IMR-90 (cell line): ENCODE measurements at regions not wholly inside any gene's neighbourhood (a gene's known extent, or its start where the extent isn't known, plus 50 kb on each side); places are given as distances from the start of the nearest gene placed in this dataset.

Experiments
- ATAC-seq: fragments of 200-7000 bp; cut with Tn5 transposase; 2 replicates; pipeline ENCODE4 v1.9.1; 2020; ENCODE audit warnings: low read depth, mild to moderate bottlenecking, moderate library complexity
- BruUV-seq: library from RNA; stranded (reverse); fragments of 400-500 nt; replicated peaks from 2 replicates; lab custom pipeline; 2021; lab: Mats Ljungman, UMichigan
- CTCF ChIA-PET: fragments of 300-600 bp; formaldehyde crosslinking; extraction: SDS; loops from one replicate; lab custom pipeline; 2021; ENCODE audit warnings: antibody characterized with exemption; lab: Yijun Ruan, JAX
- POLR2A ChIA-PET: fragments of 300-600 bp; sonication (Branson Sonifier 250); formaldehyde crosslinking; loops from one replicate; lab custom pipeline; 2022; ENCODE audit warnings: antibody characterized with exemption; ENCODE audit not compliant: unreplicated experiment; lab: Charles Lee
- DNase-seq: peaks from one replicate; pipeline ENCODE4 v3.0.0; 2013
- H2AFZ ChIP-seq: replicated peaks from 2 replicates; pipeline ENCODE3; 2013; ENCODE audit warnings: low read length, mild to moderate bottlenecking; ENCODE audit not compliant: poor library complexity
- H2AK5ac ChIP-seq: 2 replicates; pipeline ENCODE4 v1.6.1; 2013; ENCODE audit warnings: low read depth, low read length, inconsistent platforms
- H2AK9ac ChIP-seq: replicated peaks from 2 replicates; pipeline ENCODE3; 2013; ENCODE audit warnings: mild to moderate bottlenecking, low read depth, low read length, moderate library complexity; ENCODE audit not compliant: poor library complexity
- H2BK120ac ChIP-seq: 2 replicates; pipeline ENCODE4 v1.6.1; 2013; ENCODE audit warnings: low read depth, low read length, inconsistent platforms
- H2BK15ac ChIP-seq: 3 replicates; pipeline ENCODE4 v1.6.1; 2013; ENCODE audit warnings: low read depth, low read length, inconsistent platforms
- H2BK20ac ChIP-seq: 2 replicates; pipeline ENCODE4 v1.6.1; 2013; ENCODE audit warnings: low read depth, mild to moderate bottlenecking, inconsistent platforms, low read length, moderate library complexity
- H2BK5ac ChIP-seq: 2 replicates; pipeline ENCODE4 v1.6.1; 2013; ENCODE audit warnings: mild to moderate bottlenecking, low read depth, low read length, inconsistent platforms; ENCODE audit not compliant: poor library complexity, severe bottlenecking
- H3K14ac ChIP-seq: replicated peaks from 2 replicates; pipeline ENCODE4 v1.6.1; 2013; ENCODE audit warnings: low read depth, low read length, inconsistent platforms
- H3K18ac ChIP-seq: 2 replicates; pipeline ENCODE4 v1.6.1; 2013; ENCODE audit warnings: low read depth, low read length, control low read depth
- H3K23ac ChIP-seq: 2 replicates; pipeline ENCODE4 v1.6.1; 2013; ENCODE audit warnings: low read depth, low read length, inconsistent platforms
- H3K27ac ChIP-seq: 2 replicates; pipeline ENCODE4 v1.5.1; 2013; ENCODE audit warnings: mild to moderate bottlenecking, control low read depth, low read length; ENCODE audit not compliant: insufficient read depth
- H3K27me3 ChIP-seq: 2 replicates; pipeline ENCODE4 v1.6.1; 2013; ENCODE audit warnings: low read length; ENCODE audit not compliant: control insufficient read depth, insufficient read depth
- H3K36me3 ChIP-seq: 2 replicates; pipeline ENCODE4 v1.6.1; 2013; ENCODE audit warnings: low read length, mixed read lengths; ENCODE audit not compliant: control insufficient read depth, insufficient read depth
- H3K4ac ChIP-seq: 2 replicates; pipeline ENCODE4 v1.6.1; 2013; ENCODE audit warnings: low read depth, low read length, inconsistent platforms
- H3K4me1 ChIP-seq: 2 replicates; pipeline ENCODE4 v1.6.1; 2013; ENCODE audit warnings: low read length, mixed read lengths; ENCODE audit not compliant: control insufficient read depth, insufficient read depth
- H3K4me2 ChIP-seq: 2 replicates; pipeline ENCODE4 v1.6.1; 2013; ENCODE audit warnings: low read depth, mild to moderate bottlenecking, control low read depth, low read length, moderate library complexity
- H3K4me3 ChIP-seq: 2 replicates; pipeline ENCODE4 v1.5.1; 2013; ENCODE audit warnings: low read depth, mild to moderate bottlenecking, control low read depth, low read length, moderate library complexity; ENCODE audit not compliant: insufficient read depth
- H3K56ac ChIP-seq: 2 replicates; pipeline ENCODE4 v1.6.1; 2013; ENCODE audit warnings: low read length, inconsistent platforms; ENCODE audit not compliant: insufficient read depth; ENCODE audit errors: extremely low read depth
- H3K79me1 ChIP-seq, 2 experiments: 2 replicates each; pipeline ENCODE4 v1.6.1; 2013; ENCODE audit warnings: low read length in 2 of 2, inconsistent platforms in 1 of 2, low read depth in 1 of 2
- H3K9ac ChIP-seq: 2 replicates; pipeline ENCODE4 v1.6.1; 2013; ENCODE audit warnings: low read depth, low read length, control low read depth
- H3K9me1 ChIP-seq: 2 replicates; pipeline ENCODE4 v1.6.1; 2013; ENCODE audit warnings: low read length, inconsistent platforms; ENCODE audit not compliant: insufficient read depth
- H3K9me3 ChIP-seq: 2 replicates; pipeline ENCODE4 v1.6.1; 2013; ENCODE audit warnings: low read length; ENCODE audit not compliant: control insufficient read depth, insufficient read depth
- H4K20me1 ChIP-seq: 2 replicates; pipeline ENCODE4 v1.6.1; 2013; ENCODE audit warnings: low read length, inconsistent platforms; ENCODE audit not compliant: insufficient read depth
- H4K5ac ChIP-seq: 2 replicates; pipeline ENCODE4 v1.6.1; 2013; ENCODE audit warnings: mild to moderate bottlenecking, low read depth, low read length, control low read depth
- H4K8ac ChIP-seq, 2 experiments: 2 replicates each; pipeline ENCODE4 v1.6.1; 2013; ENCODE audit warnings: low read depth in 2 of 2, low read length in 2 of 2, control low read depth in 1 of 2, inconsistent platforms in 1 of 2
- H4K91ac ChIP-seq: 2 replicates; pipeline ENCODE4 v1.6.1; 2013; ENCODE audit warnings: low read depth, low read length, inconsistent platforms; ENCODE audit not compliant: insufficient read depth
- BHLHE40 ChIP-seq: fragments of 150-350 bp; IDR thresholded peaks from 2 replicates; pipeline ENCODE4 v1.6.1; 2016; ENCODE audit warnings: mild to moderate bottlenecking, low read depth, low read length
- CEBPB ChIP-seq: IDR thresholded peaks from 2 replicates; pipeline ENCODE4 v1.6.1; 2012; ENCODE audit warnings: low read depth, low read length, improper control_type of control experiment
- CHD1 ChIP-seq: IDR thresholded peaks from 2 replicates; pipeline ENCODE4 v1.6.1; 2012; ENCODE audit warnings: low read depth, low read length, improper control_type of control experiment
- ELK1 ChIP-seq: fragments of 150-350 bp; IDR thresholded peaks from 2 replicates; pipeline ENCODE4 v1.6.1; 2016; ENCODE audit warnings: low read depth, mild to moderate bottlenecking, low read length, moderate library complexity, borderline replicate concordance
- FOS ChIP-seq: fragments of 150-350 bp; IDR thresholded peaks from 2 replicates; pipeline ENCODE4 v1.6.1; 2016; ENCODE audit warnings: low read depth, low read length
- MAFK ChIP-seq: IDR thresholded peaks from 2 replicates; pipeline ENCODE4 v1.6.1; 2012; ENCODE audit warnings: low read depth, low read length, improper control_type of control experiment
- MAZ ChIP-seq: IDR thresholded peaks from 2 replicates; pipeline ENCODE4 v1.6.1; 2012; ENCODE audit warnings: low read depth, mild to moderate bottlenecking, low read length, improper control_type of control experiment, moderate library complexity, borderline replicate concordance
- MXI1 ChIP-seq: IDR thresholded peaks from 2 replicates; pipeline ENCODE4 v1.6.1; 2012; ENCODE audit warnings: low read depth, mild to moderate bottlenecking, low read length, moderate library complexity, borderline replicate concordance
- NFE2L2 ChIP-seq: fragments of 150-350 bp; IDR thresholded peaks from 2 replicates; pipeline ENCODE4 v1.6.1; 2016; ENCODE audit warnings: low read depth, mild to moderate bottlenecking, low read length
- POLR2A ChIP-seq: IDR thresholded peaks from 2 replicates; pipeline ENCODE4 v1.6.1; 2012; ENCODE audit warnings: mild to moderate bottlenecking, low read depth, low read length
- RAD21 ChIP-seq: IDR thresholded peaks from 2 replicates; pipeline ENCODE4 v1.6.1; 2012; ENCODE audit warnings: low read length, improper control_type of control experiment
- RCOR1 ChIP-seq: IDR thresholded peaks from 2 replicates; pipeline ENCODE4 v1.6.1; 2012; ENCODE audit warnings: mild to moderate bottlenecking, low read length, improper control_type of control experiment; ENCODE audit not compliant: insufficient replicate concordance
- RFX5 ChIP-seq: IDR thresholded peaks from 2 replicates; pipeline ENCODE4 v1.8.0; 2012; ENCODE audit warnings: low read depth, mild to moderate bottlenecking, low read length, moderate library complexity
- SMC3 ChIP-seq: fragments of 150-350 bp; IDR thresholded peaks from 2 replicates; pipeline ENCODE4 v1.6.1; 2016; ENCODE audit warnings: low read depth, mild to moderate bottlenecking, antibody characterized with exemption, low read length, moderate library complexity
- USF2 ChIP-seq: fragments of 150-350 bp; IDR thresholded peaks from 2 replicates; pipeline ENCODE4 v1.6.1; 2017; ENCODE audit warnings: mild to moderate bottlenecking, antibody characterized with exemption, low read length, low read depth
- dilution Hi-C: fragments of 300-500 bp; cut with HindIII; formaldehyde crosslinking; loops from one replicate; pipeline ENCODE4 v1.14.3; 2018; ENCODE audit warnings: low sequenced_read_pairs; ENCODE audit not compliant: unreplicated experiment
- in situ Hi-C: fragments of 300-500 bp; cut with MboI; formaldehyde crosslinking; loops from 3 replicates; pipeline ENCODE4 v1.14.3; 2019; ENCODE audit warnings: low sequenced_read_pairs, inconsistent platforms, mixed read lengths
- intact Hi-C: fragments of 100-400 bp; cut with micrococcal nuclease; formaldehyde crosslinking; loops from 2 replicates; pipeline ENCODE4 v1.10.0; 2022
- TF ChIP-seq, protein P1 (sequence below): conservative IDR thresholded peaks from 2 replicates; pipeline ENCODE4 v1.5.1; 2012; ENCODE audit warnings: mild to moderate bottlenecking, low read depth, low read length, improper control_type of control experiment

- intact Hi-C loops (no loop called here), in situ Hi-C loops (no loop called here), dilution Hi-C loops (no loop called here)
- H3K14ac ChIP-seq = no peak overlapping the region
- H3K4ac ChIP-seq = no peak overlapping the region
- no peak for TF ChIP-seq POLR2A
- no peak for TF ChIP-seq NFE2L2
- TF ChIP-seq CEBPB = no peak
- TF ChIP-seq MAZ = no peak
- TF ChIP-seq RCOR1 = no peak
- TF ChIP-seq RFX5 = no peak
- TF ChIP-seq FOS = no peak
- no peak for TF ChIP-seq MXI1
- no peak for TF ChIP-seq ELK1
- TF ChIP-seq, protein P1, sequence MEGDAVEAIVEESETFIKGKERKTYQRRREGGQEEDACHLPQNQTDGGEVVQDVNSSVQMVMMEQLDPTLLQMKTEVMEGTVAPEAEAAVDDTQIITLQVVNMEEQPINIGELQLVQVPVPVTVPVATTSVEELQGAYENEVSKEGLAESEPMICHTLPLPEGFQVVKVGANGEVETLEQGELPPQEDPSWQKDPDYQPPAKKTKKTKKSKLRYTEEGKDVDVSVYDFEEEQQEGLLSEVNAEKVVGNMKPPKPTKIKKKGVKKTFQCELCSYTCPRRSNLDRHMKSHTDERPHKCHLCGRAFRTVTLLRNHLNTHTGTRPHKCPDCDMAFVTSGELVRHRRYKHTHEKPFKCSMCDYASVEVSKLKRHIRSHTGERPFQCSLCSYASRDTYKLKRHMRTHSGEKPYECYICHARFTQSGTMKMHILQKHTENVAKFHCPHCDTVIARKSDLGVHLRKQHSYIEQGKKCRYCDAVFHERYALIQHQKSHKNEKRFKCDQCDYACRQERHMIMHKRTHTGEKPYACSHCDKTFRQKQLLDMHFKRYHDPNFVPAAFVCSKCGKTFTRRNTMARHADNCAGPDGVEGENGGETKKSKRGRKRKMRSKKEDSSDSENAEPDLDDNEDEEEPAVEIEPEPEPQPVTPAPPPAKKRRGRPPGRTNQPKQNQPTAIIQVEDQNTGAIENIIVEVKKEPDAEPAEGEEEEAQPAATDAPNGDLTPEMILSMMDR = no peak
- TF ChIP-seq CHD1 = no peak
- no peak for TF ChIP-seq MAFK
- no peak for TF ChIP-seq SMC3
- TF ChIP-seq BHLHE40 = no peak
- no peak for TF ChIP-seq RAD21
- TF ChIP-seq USF2 = no peak
- POLR2A ChIA-PET = no interaction called here
- H2BK5ac ChIP-seq = no peak overlapping the region
- peaks cover 14% of the 10 kb centered on the region for H3K9me3 ChIP-seq
- no peak overlapping the region for H2BK20ac ChIP-seq
- no peak overlapping the region for H4K8ac ChIP-seq
- no peak overlapping the region for H2AFZ ChIP-seq
- no peaks in the 10 kb centered on the region for H3K36me3 ChIP-seq
- H2BK15ac ChIP-seq = no peak overlapping the region
- H3K9ac ChIP-seq = no peak overlapping the region
- CTCF ChIA-PET = no interaction called here
- H3K4me3 ChIP-seq = no peak overlapping the region
- H3K4me2 ChIP-seq = no peak overlapping the region
- H3K79me1 ChIP-seq = no peaks in the 10 kb centered on the region
- H2AK5ac ChIP-seq = no peak overlapping the region
- H3K27ac ChIP-seq = no peak overlapping the region
- no peak overlapping the region for H4K5ac ChIP-seq
- no peak overlapping the region for H3K18ac ChIP-seq
- H4K91ac ChIP-seq = no peak overlapping the region
- H2AK9ac ChIP-seq = no peak overlapping the region
- no peaks in the 10 kb centered on the region for H3K9me1 ChIP-seq
- DNase-seq = no peak
- no peak for ATAC-seq
- no peaks in the 10 kb centered on the region for H3K4me1 ChIP-seq
- no peaks in the 10 kb centered on the region for H4K20me1 ChIP-seq
- H3K56ac ChIP-seq = no peak overlapping the region
- no TSS peak for BruUV-seq
- no peaks in the 10 kb centered on the region for H3K27me3 ChIP-seq
- H2BK120ac ChIP-seq = no peak overlapping the region
- H3K23ac ChIP-seq = no peak overlapping the region
Measured at GRCh38 chr16:62562121-62562520, 525.9 kb upstream of the CDH8 start.
